IMR-90 (cell line): ENCODE measurements at regions not wholly inside any gene's neighbourhood (a gene's known extent, or its start where the extent isn't known, plus 50 kb on each side); places are given as distances from the start of the nearest gene placed in this dataset.

ENCODE experiments used
- ATAC-seq: fragments of 200-7000 bp; cut with Tn5 transposase; 2 replicates; pipeline ENCODE4 v1.9.1; 2020; ENCODE audit warnings: low read depth, mild to moderate bottlenecking, moderate library complexity
- BruUV-seq: library from RNA; stranded (reverse); fragments of 400-500 nt; replicated peaks from 2 replicates; lab custom pipeline; 2021; lab: Mats Ljungman, UMichigan
- CTCF ChIA-PET: fragments of 300-600 bp; formaldehyde crosslinking; extraction: SDS; loops from one replicate; lab custom pipeline; 2021; ENCODE audit warnings: antibody characterized with exemption; lab: Yijun Ruan, JAX
- POLR2A ChIA-PET: fragments of 300-600 bp; sonication (Branson Sonifier 250); formaldehyde crosslinking; loops from one replicate; lab custom pipeline; 2022; ENCODE audit warnings: antibody characterized with exemption; ENCODE audit not compliant: unreplicated experiment; lab: Charles Lee
- DNase-seq: peaks from one replicate; pipeline ENCODE4 v3.0.0; 2013
- H2AFZ ChIP-seq: replicated peaks from 2 replicates; pipeline ENCODE3; 2013; ENCODE audit warnings: low read length, mild to moderate bottlenecking; ENCODE audit not compliant: poor library complexity
- H2AK5ac ChIP-seq: 2 replicates; pipeline ENCODE4 v1.6.1; 2013; ENCODE audit warnings: low read depth, low read length, inconsistent platforms
- H2AK9ac ChIP-seq: replicated peaks from 2 replicates; pipeline ENCODE3; 2013; ENCODE audit warnings: mild to moderate bottlenecking, low read depth, low read length, moderate library complexity; ENCODE audit not compliant: poor library complexity
- H2BK120ac ChIP-seq: 2 replicates; pipeline ENCODE4 v1.6.1; 2013; ENCODE audit warnings: low read depth, low read length, inconsistent platforms
- H2BK15ac ChIP-seq: 3 replicates; pipeline ENCODE4 v1.6.1; 2013; ENCODE audit warnings: low read depth, low read length, inconsistent platforms
- H2BK20ac ChIP-seq: 2 replicates; pipeline ENCODE4 v1.6.1; 2013; ENCODE audit warnings: low read depth, mild to moderate bottlenecking, inconsistent platforms, low read length, moderate library complexity
- H2BK5ac ChIP-seq: 2 replicates; pipeline ENCODE4 v1.6.1; 2013; ENCODE audit warnings: mild to moderate bottlenecking, low read depth, low read length, inconsistent platforms; ENCODE audit not compliant: poor library complexity, severe bottlenecking
- H3K14ac ChIP-seq: replicated peaks from 2 replicates; pipeline ENCODE4 v1.6.1; 2013; ENCODE audit warnings: low read depth, low read length, inconsistent platforms
- H3K18ac ChIP-seq: 2 replicates; pipeline ENCODE4 v1.6.1; 2013; ENCODE audit warnings: low read depth, low read length, control low read depth
- H3K23ac ChIP-seq: 2 replicates; pipeline ENCODE4 v1.6.1; 2013; ENCODE audit warnings: low read depth, low read length, inconsistent platforms
- H3K27ac ChIP-seq: 2 replicates; pipeline ENCODE4 v1.5.1; 2013; ENCODE audit warnings: mild to moderate bottlenecking, control low read depth, low read length; ENCODE audit not compliant: insufficient read depth
- H3K27me3 ChIP-seq: 2 replicates; pipeline ENCODE4 v1.6.1; 2013; ENCODE audit warnings: low read length; ENCODE audit not compliant: control insufficient read depth, insufficient read depth
- H3K36me3 ChIP-seq: 2 replicates; pipeline ENCODE4 v1.6.1; 2013; ENCODE audit warnings: low read length, mixed read lengths; ENCODE audit not compliant: control insufficient read depth, insufficient read depth
- H3K4ac ChIP-seq: 2 replicates; pipeline ENCODE4 v1.6.1; 2013; ENCODE audit warnings: low read depth, low read length, inconsistent platforms
- H3K4me1 ChIP-seq: 2 replicates; pipeline ENCODE4 v1.6.1; 2013; ENCODE audit warnings: low read length, mixed read lengths; ENCODE audit not compliant: control insufficient read depth, insufficient read depth
- H3K4me2 ChIP-seq: 2 replicates; pipeline ENCODE4 v1.6.1; 2013; ENCODE audit warnings: low read depth, mild to moderate bottlenecking, control low read depth, low read length, moderate library complexity
- H3K4me3 ChIP-seq: 2 replicates; pipeline ENCODE4 v1.5.1; 2013; ENCODE audit warnings: low read depth, mild to moderate bottlenecking, control low read depth, low read length, moderate library complexity; ENCODE audit not compliant: insufficient read depth
- H3K56ac ChIP-seq: 2 replicates; pipeline ENCODE4 v1.6.1; 2013; ENCODE audit warnings: low read length, inconsistent platforms; ENCODE audit not compliant: insufficient read depth; ENCODE audit errors: extremely low read depth
- H3K79me1 ChIP-seq, 2 experiments: 2 replicates each; pipeline ENCODE4 v1.6.1; 2013; ENCODE audit warnings: low read length in 2 of 2, inconsistent platforms in 1 of 2, low read depth in 1 of 2
- H3K9ac ChIP-seq: 2 replicates; pipeline ENCODE4 v1.6.1; 2013; ENCODE audit warnings: low read depth, low read length, control low read depth
- H3K9me1 ChIP-seq: 2 replicates; pipeline ENCODE4 v1.6.1; 2013; ENCODE audit warnings: low read length, inconsistent platforms; ENCODE audit not compliant: insufficient read depth
- H3K9me3 ChIP-seq: 2 replicates; pipeline ENCODE4 v1.6.1; 2013; ENCODE audit warnings: low read length; ENCODE audit not compliant: control insufficient read depth, insufficient read depth
- H4K20me1 ChIP-seq: 2 replicates; pipeline ENCODE4 v1.6.1; 2013; ENCODE audit warnings: low read length, inconsistent platforms; ENCODE audit not compliant: insufficient read depth
- H4K5ac ChIP-seq: 2 replicates; pipeline ENCODE4 v1.6.1; 2013; ENCODE audit warnings: mild to moderate bottlenecking, low read depth, low read length, control low read depth
- H4K8ac ChIP-seq, 2 experiments: 2 replicates each; pipeline ENCODE4 v1.6.1; 2013; ENCODE audit warnings: low read depth in 2 of 2, low read length in 2 of 2, control low read depth in 1 of 2, inconsistent platforms in 1 of 2
- H4K91ac ChIP-seq: 2 replicates; pipeline ENCODE4 v1.6.1; 2013; ENCODE audit warnings: low read depth, low read length, inconsistent platforms; ENCODE audit not compliant: insufficient read depth
- BHLHE40 ChIP-seq: fragments of 150-350 bp; IDR thresholded peaks from 2 replicates; pipeline ENCODE4 v1.6.1; 2016; ENCODE audit warnings: mild to moderate bottlenecking, low read depth, low read length
- CTCF ChIP-seq: conservative IDR thresholded peaks from 2 replicates; pipeline ENCODE4 v1.5.1; 2012; ENCODE audit warnings: mild to moderate bottlenecking, low read depth, low read length, improper control_type of control experiment
- SMC3 ChIP-seq: fragments of 150-350 bp; IDR thresholded peaks from 2 replicates; pipeline ENCODE4 v1.6.1; 2016; ENCODE audit warnings: low read depth, mild to moderate bottlenecking, antibody characterized with exemption, low read length, moderate library complexity
- WGBS, 2 experiments: methylation state at CpG; one replicate each; pipeline versions ENCODE4 v1.1.5 to v1.1.7; 2013; ENCODE audit warnings: missing lambda C conversion rate in 2 of 2; ENCODE audit not compliant: insufficient read length in 1 of 2; ENCODE audit errors: extremely low coverage in 2 of 2; 5-methylcytosine and 5-hydroxymethylcytosine counted together
- dilution Hi-C: fragments of 300-500 bp; cut with HindIII; formaldehyde crosslinking; loops from one replicate; pipeline ENCODE4 v1.14.3; 2018; ENCODE audit warnings: low sequenced_read_pairs; ENCODE audit not compliant: unreplicated experiment
- in situ Hi-C: fragments of 300-500 bp; cut with MboI; formaldehyde crosslinking; loops from 3 replicates; pipeline ENCODE4 v1.14.3; 2019; ENCODE audit warnings: low sequenced_read_pairs, inconsistent platforms, mixed read lengths
- intact Hi-C: fragments of 100-400 bp; cut with micrococcal nuclease; formaldehyde crosslinking; loops from 2 replicates; pipeline ENCODE4 v1.10.0; 2022

DNA sequence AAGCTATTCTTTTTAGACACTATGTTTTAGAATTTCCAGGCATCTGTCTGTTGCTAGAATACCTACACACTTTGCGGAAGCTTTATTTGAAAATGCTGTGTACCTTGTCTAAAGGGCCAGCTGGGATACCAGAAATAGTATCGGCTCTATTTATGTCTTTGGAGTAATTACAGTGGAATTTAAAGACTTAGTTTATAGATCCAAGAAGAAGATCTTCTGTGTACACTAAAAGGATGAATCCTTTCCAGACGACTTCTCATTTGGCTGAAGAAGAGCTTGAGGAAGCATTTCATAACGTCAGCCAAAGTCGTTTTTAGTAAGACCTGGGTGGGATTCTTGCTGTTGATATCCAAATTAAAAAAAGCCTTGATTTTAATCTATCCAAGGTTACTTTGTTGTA, 365.9 kb downstream of the INHBA start:
- Histone ChIP-seq H4K8ac (0 out of 4 replicates have a peak overlapping the region, but pooled peaks of 1 of the 2 experiments have one; percentile 10), H3K27ac (no peak overlapping the region), H3K4me2 (peak overlapping the region; percentile 33; the same call in 1 of the 2 replicates), H4K20me1 (no peaks in the 10 kb centered on the region), H2BK20ac (peak overlapping the region; percentile 66; the same call in 1 of the 2 replicates), H3K14ac (no peak overlapping the region), H3K9ac (no peak overlapping the region), H4K5ac (no peak overlapping the region), H3K9me1 (peaks cover 3% of the 10 kb centered on the region), H3K4me3 (no peak overlapping the region), H3K9me3 (no peaks in the 10 kb centered on the region), H2AFZ (no peak overlapping the region), H3K36me3 (no peaks in the 10 kb centered on the region), H2AK5ac (no peak overlapping the region), H3K4me1 (peaks cover 7% of the 10 kb centered on the region), H2BK15ac (no peak overlapping the region), H4K91ac (no peak overlapping the region), H2AK9ac (no peak overlapping the region), H2BK120ac (peak overlapping the region; percentile 89), H3K18ac (no peak overlapping the region), H3K79me1 (no peaks in the 10 kb centered on the region), H3K27me3 (no peaks in the 10 kb centered on the region), H3K4ac (peak overlapping the region; percentile 80; the same call in 1 of the 2 replicates), H3K56ac (no peak overlapping the region), H2BK5ac (peak overlapping the region; percentile 71), H3K23ac (no peak overlapping the region)
- CTCF ChIA-PET, result interaction anchor here (0.6 kb wide), 1 partner anchor 46 kb away, joined by 7 read pairs; no protein-coding TSS in a partner anchor
- in situ Hi-C loops, result no loop called here
- ATAC-seq (peak; percentile 63; the same call in 1 of the 2 replicates), DNase-seq (peak; percentile 61)
- intact Hi-C loops, result loop anchor here (10.0 kb wide), 1 partner anchor 358 kb away; no protein-coding TSS in a partner anchor
- no CpG with 5 or more reads among the region's 5 CpGs for WGBS, 2 experiments
- dilution Hi-C loops, result no loop called here
- no TSS peak for BruUV-seq
- TF ChIP-seq SMC3 (no peak), CTCF (no peak), BHLHE40 (no peak)
- POLR2A ChIA-PET, result no interaction called here
